Ovary (tissue), 7 donors: ENCODE measurements at regions not wholly inside any gene's neighbourhood (a gene's known extent, or its start where the extent isn't known, plus 50 kb on each side); places are given as distances from the start of the nearest gene placed in this dataset.

ENCODE experiments used
- DNase-seq, 5 donors: peaks; one replicate each; pipeline ENCODE4 v3.0.0-alpha.2; 2019 to 2020
- H3K27ac ChIP-seq, 2 donors: fragments of 200-600 bp; one replicate each; pipeline versions ENCODE4 v1.5.1 to v1.8.0; 2019 to 2022
- H3K27me3 ChIP-seq: fragments of 200-600 bp; one replicate; pipeline ENCODE4 v1.8.0; 2022
- H3K36me3 ChIP-seq: fragments of 200-600 bp; sonication (generic); one replicate; pipeline ENCODE4 v1.5.1; 2019
- H3K4me1 ChIP-seq: one replicate; pipeline ENCODE4 v1.8.1; 2013; ENCODE audit warnings: mild to moderate bottlenecking, moderate library complexity; ENCODE audit not compliant: insufficient read depth
- H3K4me3 ChIP-seq: fragments of 200-600 bp; sonication (generic); one replicate; pipeline ENCODE4 v1.5.1; 2017
- H3K9me3 ChIP-seq, 2 donors: fragments of 200-600 bp in 1 of 2; sonication (generic) in 1 of 2; one replicate each; pipeline versions ENCODE4 v1.5.1 to v1.8.1; 2013 to 2019; ENCODE audit warnings: mild to moderate bottlenecking in 1 of 2, moderate library complexity in 1 of 2
- EP300 ChIP-seq: sonication (generic); formaldehyde crosslinking; IDR thresholded peaks from one replicate; pipeline ENCODE4 v1.6.1; 2017; ENCODE audit warnings: antibody characterized with exemption
- POLR2A ChIP-seq: fragments of 450-650 bp; IDR thresholded peaks from one replicate; pipeline ENCODE4 v1.6.1; 2017; ENCODE audit warnings: antibody characterized with exemption, mild to moderate bottlenecking, moderate library complexity
- WGBS, 3 donors: extraction: QIAGEN DNeasy Blood & Tissue Kit in 1 of 3; methylation state at CpG; one replicate each; pipeline versions ENCODE4 v1.1.5 to v1.1.7; 2013 to 2017; 5-methylcytosine and 5-hydroxymethylcytosine counted together
- intact Hi-C, 4 donors: fragments of 100-400 bp; cut with DNase I; formaldehyde crosslinking; loops; one replicate each; pipeline versions ENCODE4 v1.11.0 to v1.15.1; 2022 to 2023
- TF ChIP-seq, protein P1 (sequence below), 3 donors: fragments of 450-650 bp in 2 of 3; fragments of 200-600 bp in 1 of 3; IDR thresholded peaks; one replicate each; pipeline versions ENCODE4 v1.5.1 to v1.8.0; 2016 to 2022; ENCODE audit warnings: antibody characterized with exemption in 3 of 3, mild to moderate bottlenecking in 1 of 3
- donor health status: DM: no; HTN: no; CAD: no; lungs with moderate emphysema.
- donor health status: DM: no; HTN: no; CAD: no.
- donor health status: Bipolar disorder and iron deficiency.
- donor health status: DM: no; HTN: no; CAD: no.
- donor health status: DM: yes; HTN: yes; CAD: no.

- no peaks in the 10 kb centered on the region for H3K27me3 ChIP-seq
- no peak overlapping the region for H3K4me3 ChIP-seq
- WGBS, 3 donors = 74 to 82% (median 81%) methylated on average over 15 of the region's 15 CpGs
- no peaks in the 10 kb centered on the region for H3K36me3 ChIP-seq
- no peaks in the 10 kb centered on the region for H3K9me3 ChIP-seq
- H3K27ac ChIP-seq = no peak overlapping the region
- TF ChIP-seq EP300 (no peak), POLR2A (no peak)
- TF ChIP-seq, protein P1, sequence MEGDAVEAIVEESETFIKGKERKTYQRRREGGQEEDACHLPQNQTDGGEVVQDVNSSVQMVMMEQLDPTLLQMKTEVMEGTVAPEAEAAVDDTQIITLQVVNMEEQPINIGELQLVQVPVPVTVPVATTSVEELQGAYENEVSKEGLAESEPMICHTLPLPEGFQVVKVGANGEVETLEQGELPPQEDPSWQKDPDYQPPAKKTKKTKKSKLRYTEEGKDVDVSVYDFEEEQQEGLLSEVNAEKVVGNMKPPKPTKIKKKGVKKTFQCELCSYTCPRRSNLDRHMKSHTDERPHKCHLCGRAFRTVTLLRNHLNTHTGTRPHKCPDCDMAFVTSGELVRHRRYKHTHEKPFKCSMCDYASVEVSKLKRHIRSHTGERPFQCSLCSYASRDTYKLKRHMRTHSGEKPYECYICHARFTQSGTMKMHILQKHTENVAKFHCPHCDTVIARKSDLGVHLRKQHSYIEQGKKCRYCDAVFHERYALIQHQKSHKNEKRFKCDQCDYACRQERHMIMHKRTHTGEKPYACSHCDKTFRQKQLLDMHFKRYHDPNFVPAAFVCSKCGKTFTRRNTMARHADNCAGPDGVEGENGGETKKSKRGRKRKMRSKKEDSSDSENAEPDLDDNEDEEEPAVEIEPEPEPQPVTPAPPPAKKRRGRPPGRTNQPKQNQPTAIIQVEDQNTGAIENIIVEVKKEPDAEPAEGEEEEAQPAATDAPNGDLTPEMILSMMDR (IDR thresholded peaks at IDR 0.05) = no peak
- intact Hi-C loops = loop anchor here in 1 of 4 donors (2.0 kb wide), 1 partner anchor 66 kb away; no protein-coding TSS in a partner anchor
- no peak for DNase-seq
- H3K4me1 ChIP-seq = no peaks in the 10 kb centered on the region
Measured at GRCh38 chr1:47686731-47687630, 249.1 kb downstream of the FOXD2 start.

DNA sequence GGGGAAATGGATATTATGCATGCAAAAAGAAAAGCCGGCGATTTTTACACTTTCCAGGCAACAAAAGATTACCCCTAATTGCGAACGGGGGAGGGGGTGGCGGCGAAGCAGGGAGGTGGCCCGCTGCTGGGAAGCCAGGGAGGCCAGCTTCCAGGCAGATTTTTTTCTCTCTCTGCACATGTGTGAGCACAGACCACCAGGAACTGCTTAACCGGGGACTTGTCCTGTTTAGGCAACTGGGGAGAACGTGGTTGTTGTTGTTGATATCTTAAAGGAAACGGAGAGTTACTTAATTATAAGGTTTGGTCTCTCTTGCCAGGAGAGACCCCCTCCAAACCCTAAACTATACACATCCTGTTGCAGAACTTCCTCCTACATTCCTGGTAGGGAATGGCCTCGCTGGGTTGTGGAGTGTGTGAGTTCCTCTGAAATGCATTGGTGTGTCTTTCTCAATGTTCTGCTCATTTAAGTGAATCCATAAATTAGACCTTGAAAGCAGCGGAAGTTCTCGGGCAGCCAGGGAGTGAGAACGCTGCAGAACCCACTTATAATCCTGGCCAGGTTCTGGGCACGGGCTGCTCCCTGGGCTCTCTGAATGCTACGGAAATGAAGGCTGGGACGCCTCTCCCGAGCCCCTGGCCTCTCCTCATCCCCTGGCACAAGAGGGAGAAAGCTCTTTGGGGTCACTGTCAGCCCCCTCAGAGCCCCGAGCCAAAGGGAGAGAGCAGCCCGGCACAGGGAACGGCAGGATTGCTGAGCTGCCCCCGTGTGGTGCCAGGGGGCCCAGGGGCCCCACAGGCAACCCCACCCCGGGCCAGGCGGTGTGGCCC, 250.0 kb downstream of the FOXD2 start:
- no peaks in the 10 kb centered on the region for H3K4me1 ChIP-seq
- no peak overlapping the region for H3K4me3 ChIP-seq
- no peaks in the 10 kb centered on the region for H3K36me3 ChIP-seq
- TF ChIP-seq, protein P1 (IDR thresholded peaks at IDR 0.05) = no peak
- no peak for TF ChIP-seq EP300
- no peak for TF ChIP-seq POLR2A
- no peak overlapping the region for H3K27ac ChIP-seq
- 23 to 43% (median 34%) methylated on average over 24 of the region's 24 CpGs for WGBS, 3 donors
- H3K27me3 ChIP-seq = no peaks in the 10 kb centered on the region
- no peaks in the 10 kb centered on the region for H3K9me3 ChIP-seq
- no peak for DNase-seq
- intact Hi-C loops = loop anchor here in 1 of 4 donors (2.0 kb wide), 1 partner anchor 65 kb away; no protein-coding TSS in a partner anchor

GRCh38 chr1:47688461-47689296, 250.8 kb downstream of the FOXD2 start:
- H3K4me1 ChIP-seq = no peaks in the 10 kb centered on the region
- WGBS, 3 donors = 36 to 47% (median 46%) methylated on average over 19 of the region's 19 CpGs
- H3K36me3 ChIP-seq = no peaks in the 10 kb centered on the region
- TF ChIP-seq POLR2A (no peak), EP300 (no peak)
- TF ChIP-seq, protein P1 (IDR thresholded peaks at IDR 0.05) = no peak
- no peaks in the 10 kb centered on the region for H3K9me3 ChIP-seq
- H3K27me3 ChIP-seq = no peaks in the 10 kb centered on the region
- intact Hi-C loops = no loop called here
- no peak overlapping the region for H3K27ac ChIP-seq
- H3K4me3 ChIP-seq = no peak overlapping the region
- no peak for DNase-seq

GRCh38 chr1:47689894-47690293, 252.1 kb downstream of the FOXD2 start:
- no peak overlapping the region for H3K4me3 ChIP-seq
- WGBS, 3 donors = 77 to 85% (median 79%) methylated on average over 11 of the region's 11 CpGs
- TF ChIP-seq EP300 (no peak), POLR2A (no peak)
- TF ChIP-seq, protein P1 (IDR thresholded peaks at IDR 0.05) = no peak
- H3K9me3 ChIP-seq = no peaks in the 10 kb centered on the region
- H3K27me3 ChIP-seq = no peaks in the 10 kb centered on the region
- intact Hi-C loops = no loop called here
- no peaks in the 10 kb centered on the region for H3K36me3 ChIP-seq
- no peak overlapping the region for H3K27ac ChIP-seq
- no peaks in the 10 kb centered on the region for H3K4me1 ChIP-seq
- no peak for DNase-seq
